Neuron (in vitro differentiated cells): ENCODE measurements at regions not wholly inside any gene's neighbourhood (a gene's known extent, or its start where the extent isn't known, plus 50 kb on each side); places are given as distances from the start of the nearest gene placed in this dataset.

Experiments used
- H2AFZ ChIP-seq: one replicate; pipeline ENCODE4 v1.6.1; 2013; ENCODE audit warnings: low read depth, mild to moderate bottlenecking, inconsistent platforms, low read length, moderate library complexity
- H3K27me3 ChIP-seq: one replicate; pipeline ENCODE4 v1.6.1; 2013; ENCODE audit warnings: low read length; ENCODE audit not compliant: insufficient read depth
- H3K36me3 ChIP-seq: one replicate; pipeline ENCODE4 v1.6.1; 2013; ENCODE audit warnings: low read length; ENCODE audit not compliant: insufficient read depth
- H3K4me1 ChIP-seq: one replicate; pipeline ENCODE4 v1.6.1; 2013; ENCODE audit warnings: low read length; ENCODE audit not compliant: insufficient read depth
- H3K4me3 ChIP-seq: 2 replicates; pipeline ENCODE4 v1.5.1; 2013; ENCODE audit warnings: mild to moderate bottlenecking, low read length, moderate library complexity
- H3K9me3 ChIP-seq: one replicate; pipeline ENCODE4 v1.6.1; 2013; ENCODE audit warnings: low read length

DNA sequence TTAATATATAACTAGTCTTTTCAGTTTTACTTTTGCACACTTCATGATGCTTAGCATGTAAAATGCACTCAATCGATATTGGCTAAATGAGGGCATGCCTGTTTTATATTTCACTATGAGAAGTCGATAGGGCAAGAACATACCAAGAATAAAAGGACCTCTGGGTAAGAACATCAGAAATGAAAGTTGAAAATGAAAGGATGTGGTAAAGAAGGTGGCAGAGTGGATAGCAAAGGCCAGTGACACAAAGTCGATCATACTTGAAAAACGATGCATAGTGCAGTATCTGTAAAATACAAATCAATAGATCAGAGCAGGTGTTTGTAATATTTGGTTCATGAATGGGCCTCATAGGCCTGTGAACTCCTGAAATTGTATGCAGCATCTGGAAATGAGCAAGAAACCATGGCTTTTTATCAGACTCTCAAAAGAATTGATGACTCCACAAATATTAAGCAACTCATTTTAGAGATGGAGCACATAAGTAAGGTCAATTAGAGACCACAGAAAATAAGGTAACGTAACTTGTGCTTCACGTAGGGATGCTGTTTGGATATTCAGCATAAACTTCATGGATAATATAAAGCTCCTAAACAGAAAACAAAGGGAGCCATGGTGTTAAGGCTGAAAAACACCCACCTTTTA is 653.4 kb downstream of the NYAP2 start:
- no peak overlapping the region for H3K4me3 ChIP-seq
- no peaks in the 10 kb centered on the region for H3K9me3 ChIP-seq
- no peaks in the 10 kb centered on the region for H3K27me3 ChIP-seq
- no peaks in the 10 kb centered on the region for H3K36me3 ChIP-seq
- no peak overlapping the region for H2AFZ ChIP-seq
- H3K4me1 ChIP-seq = peaks cover 13% of the 10 kb centered on the region

GRCh38 chr2:226050822-226051221 is 651.3 kb downstream of the NYAP2 start:
- peaks cover 20% of the 10 kb centered on the region for H3K4me1 ChIP-seq
- H3K4me3 ChIP-seq = no peak overlapping the region

GRCh38 chr2:226048611-226049010 is 649.1 kb downstream of the NYAP2 start:
- Histone ChIP-seq H3K4me1 (peaks cover 20% of the 10 kb centered on the region), H3K9me3 (no peaks in the 10 kb centered on the region), H2AFZ (no peak overlapping the region), H3K27me3 (no peaks in the 10 kb centered on the region), H3K4me3 (no peak overlapping the region), H3K36me3 (no peaks in the 10 kb centered on the region)

More at GRCh38 chr2:226050822-226051221, 651.3 kb downstream of the NYAP2 start:
- Histone ChIP-seq H3K27me3 (no peaks in the 10 kb centered on the region), H3K9me3 (no peaks in the 10 kb centered on the region), H3K36me3 (no peaks in the 10 kb centered on the region), H2AFZ (no peak overlapping the region)

DNA sequence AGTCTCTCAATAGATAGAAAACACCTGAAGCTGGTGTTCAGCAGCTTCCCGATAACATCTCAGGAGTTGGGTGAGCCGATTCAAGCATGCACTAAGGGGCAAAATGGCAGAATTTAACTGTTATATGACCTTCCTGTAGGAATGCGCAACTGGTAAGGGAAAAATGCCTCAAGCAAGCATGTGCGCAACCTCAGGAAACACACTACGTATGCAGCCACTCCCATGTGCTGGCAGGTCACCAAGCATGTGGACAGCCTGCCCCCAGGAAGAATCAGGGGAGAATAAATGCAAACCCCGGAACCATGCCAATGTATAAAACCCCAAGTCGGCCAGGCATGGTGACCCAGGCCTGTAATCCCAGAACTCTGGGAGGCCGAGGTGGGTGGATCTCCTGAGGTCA is 645.6 kb downstream of the NYAP2 start:
- Histone ChIP-seq H3K4me1 (peaks cover 20% of the 10 kb centered on the region), H3K9me3 (no peaks in the 10 kb centered on the region), H3K36me3 (no peaks in the 10 kb centered on the region), H3K4me3 (no peak overlapping the region), H3K27me3 (no peaks in the 10 kb centered on the region), H2AFZ (no peak overlapping the region)

- H2AFZ ChIP-seq = no peak overlapping the region
- no peak overlapping the region for H3K4me3 ChIP-seq
- no peaks in the 10 kb centered on the region for H3K27me3 ChIP-seq
- H3K4me1 ChIP-seq = no peaks in the 10 kb centered on the region
- H3K9me3 ChIP-seq = no peaks in the 10 kb centered on the region
- H3K36me3 ChIP-seq = no peaks in the 10 kb centered on the region
These were observed 640.9 kb downstream of the NYAP2 start for GRCh38 chr2:226040344-226040900.

GRCh38 chr2:226037526-226037925 is 638.0 kb downstream of the NYAP2 start:
- H3K27me3 ChIP-seq = no peaks in the 10 kb centered on the region
- no peak overlapping the region for H2AFZ ChIP-seq
- H3K4me1 ChIP-seq = peaks cover 5% of the 10 kb centered on the region
- no peaks in the 10 kb centered on the region for H3K36me3 ChIP-seq
- H3K9me3 ChIP-seq = no peaks in the 10 kb centered on the region
- no peak overlapping the region for H3K4me3 ChIP-seq

DNA sequence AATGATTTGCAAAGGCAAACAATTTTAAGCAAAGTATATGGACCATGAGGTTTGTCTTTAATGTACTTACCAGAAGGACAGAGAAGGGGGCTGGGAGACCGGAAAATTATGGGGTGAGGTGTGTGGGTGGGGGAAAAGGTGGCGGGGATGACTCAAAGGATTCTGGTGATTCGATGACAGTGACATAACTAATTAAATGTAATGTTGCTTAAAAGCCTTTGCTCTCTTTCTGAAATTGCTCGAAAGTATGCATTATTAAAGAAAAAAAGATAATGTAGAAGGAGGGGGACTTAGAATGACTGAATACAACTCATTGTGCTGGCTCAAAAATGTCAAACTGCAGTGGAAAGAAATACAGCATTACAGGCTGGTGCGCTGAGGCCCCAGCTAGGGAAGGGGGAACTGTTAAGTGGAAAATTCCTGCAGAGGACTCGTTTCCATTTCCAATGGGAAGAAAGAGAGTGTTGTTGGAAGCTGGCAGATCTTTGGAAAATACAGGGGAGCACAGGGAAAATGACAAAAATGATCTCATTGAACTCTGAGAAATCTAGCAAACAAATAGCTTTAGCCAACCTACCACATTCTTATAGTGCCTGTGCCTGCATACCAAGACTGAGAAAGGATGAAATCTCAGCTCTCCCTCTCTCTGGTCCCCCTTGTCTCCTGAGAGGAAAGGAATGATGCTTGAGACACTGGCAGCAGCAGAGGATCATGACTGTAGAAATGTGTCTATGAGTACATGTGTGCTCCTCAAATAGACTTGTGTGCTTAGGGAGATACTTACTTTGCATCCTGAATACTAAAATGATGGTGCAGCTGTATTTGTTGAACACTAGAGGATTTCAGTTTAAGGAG is 632.4 kb downstream of the NYAP2 start:
- Histone ChIP-seq H3K9me3 (no peaks in the 10 kb centered on the region), H3K36me3 (no peaks in the 10 kb centered on the region), H3K27me3 (no peaks in the 10 kb centered on the region), H3K4me3 (peak overlapping the region; percentile 45), H3K4me1 (peaks cover 24% of the 10 kb centered on the region), H2AFZ (peak overlapping the region; percentile 4)

- no peaks in the 10 kb centered on the region for H3K27me3 ChIP-seq
- peak overlapping the region; percentile 17 for H2AFZ ChIP-seq
- H3K4me3 ChIP-seq = peak overlapping the region; percentile 45
- H3K4me1 ChIP-seq = peaks cover 24% of the 10 kb centered on the region
- H3K9me3 ChIP-seq = no peaks in the 10 kb centered on the region
- no peaks in the 10 kb centered on the region for H3K36me3 ChIP-seq
These were observed 631.5 kb downstream of the NYAP2 start for GRCh38 chr2:226030788-226031646.

- H2AFZ ChIP-seq = no peak overlapping the region
- peak overlapping the region; percentile 45 for H3K4me3 ChIP-seq
- H3K27me3 ChIP-seq = no peaks in the 10 kb centered on the region
- no peaks in the 10 kb centered on the region for H3K9me3 ChIP-seq
- peaks cover 24% of the 10 kb centered on the region for H3K4me1 ChIP-seq
- H3K36me3 ChIP-seq = no peaks in the 10 kb centered on the region
These were observed 630.9 kb downstream of the NYAP2 start for GRCh38 chr2:226030369-226030768.

DNA sequence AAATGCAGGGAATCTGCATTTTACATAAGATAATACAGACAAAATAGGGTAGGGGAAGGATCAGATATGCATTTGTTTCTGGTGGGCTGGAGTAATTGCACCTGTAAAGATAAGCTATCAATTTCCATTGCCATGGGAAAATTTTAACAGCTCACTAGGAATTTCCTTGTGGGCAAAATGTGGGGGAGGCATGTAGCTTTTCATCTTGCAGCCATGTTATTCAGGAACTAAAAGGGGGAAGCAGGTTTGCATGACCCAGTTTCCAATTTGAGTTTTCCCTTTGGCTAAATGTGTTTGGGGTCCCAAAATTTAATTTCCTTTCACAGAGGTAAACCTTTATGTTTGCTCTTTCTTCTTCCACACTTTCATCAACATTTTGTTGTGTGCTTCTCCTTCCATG is 624.4 kb downstream of the NYAP2 start:
- H3K4me3 ChIP-seq = no peak overlapping the region

GRCh38 chr2:226023383-226023782 is 623.9 kb downstream of the NYAP2 start:
- H3K4me1 ChIP-seq = no peaks in the 10 kb centered on the region
- H3K4me3 ChIP-seq = no peak overlapping the region
- H3K9me3 ChIP-seq = peaks cover 3% of the 10 kb centered on the region
- H3K36me3 ChIP-seq = no peaks in the 10 kb centered on the region
- no peaks in the 10 kb centered on the region for H3K27me3 ChIP-seq
- no peak overlapping the region for H2AFZ ChIP-seq

More for the DNA sequence above, 624.4 kb downstream of the NYAP2 start:
- Histone ChIP-seq H3K4me1 (peaks cover 3% of the 10 kb centered on the region), H3K9me3 (no peaks in the 10 kb centered on the region), H3K27me3 (no peaks in the 10 kb centered on the region), H3K36me3 (no peaks in the 10 kb centered on the region), H2AFZ (no peak overlapping the region)

GRCh38 chr2:226020956-226021355 is 621.4 kb downstream of the NYAP2 start:
- Histone ChIP-seq H3K9me3 (peaks cover 3% of the 10 kb centered on the region), H3K36me3 (no peaks in the 10 kb centered on the region), H3K4me1 (no peaks in the 10 kb centered on the region), H3K4me3 (no peak overlapping the region), H3K27me3 (no peaks in the 10 kb centered on the region), H2AFZ (no peak overlapping the region)
